Liver (tissue), 8 donors: ENCODE measurements at regions not wholly inside any gene's neighbourhood (a gene's known extent, or its start where the extent isn't known, plus 50 kb on each side); places are given as distances from the start of the nearest gene placed in this dataset.

Source experiments
- DNase-seq: peaks from one replicate; pipeline ENCODE4 v3.0.0-alpha.2; 2017; ENCODE audit warnings: low spot score
- H3K27ac ChIP-seq, 2 donors: one replicate each; pipeline ENCODE4 v1.7.0; 2013; ENCODE audit warnings: inconsistent platforms in 2 of 2, low read length in 2 of 2, control low read depth in 1 of 2, low read depth in 1 of 2, mild to moderate bottlenecking in 1 of 2
- H3K27me3 ChIP-seq, 4 donors: one replicate each; pipeline versions ENCODE4 v1.6.1 to v1.7.0; 2013; ENCODE audit warnings: low read length in 3 of 4, inconsistent platforms in 1 of 4, mild to moderate bottlenecking in 1 of 4, moderate library complexity in 1 of 4; ENCODE audit not compliant: control insufficient read depth in 4 of 4, insufficient read depth in 4 of 4
- H3K36me3 ChIP-seq, 4 donors: one replicate each; pipeline versions ENCODE4 v1.6.1 to v1.7.0; 2013; ENCODE audit warnings: low read length in 3 of 4, mild to moderate bottlenecking in 3 of 4, low read depth in 1 of 4, moderate library complexity in 1 of 4; ENCODE audit not compliant: control insufficient read depth in 4 of 4, insufficient read depth in 3 of 4
- H3K4me1 ChIP-seq, 4 donors: one replicate each; pipeline versions ENCODE4 v1.6.1 to v1.7.0; 2013; ENCODE audit warnings: low read length in 3 of 4, mild to moderate bottlenecking in 3 of 4, moderate library complexity in 1 of 4; ENCODE audit not compliant: control insufficient read depth in 4 of 4, insufficient read depth in 4 of 4
- H3K4me3 ChIP-seq, 3 donors: one replicate each; pipeline versions ENCODE4 v1.6.1 to v1.7.0; 2013; ENCODE audit warnings: low read length in 3 of 3, control low read depth in 1 of 3, low read depth in 1 of 3, mild to moderate bottlenecking in 1 of 3
- H3K9ac ChIP-seq, 2 donors: one replicate each; pipeline ENCODE4 v1.7.0; 2013; ENCODE audit warnings: low read length in 2 of 2, mild to moderate bottlenecking in 2 of 2, moderate library complexity in 2 of 2, control low read depth in 1 of 2, low read depth in 1 of 2
- H3K9me3 ChIP-seq, 4 donors: one replicate each; pipeline versions ENCODE4 v1.6.1 to v1.7.0; 2013; ENCODE audit warnings: low read length in 3 of 4; ENCODE audit not compliant: control insufficient read depth in 4 of 4
- EGR1 ChIP-seq, 2 donors: IDR thresholded peaks; 2 replicates each; pipeline ENCODE4 v1.6.1; 2016 to 2018; ENCODE audit warnings: antibody characterized with exemption in 2 of 2, low read depth in 2 of 2
- FOXA1 ChIP-seq: IDR thresholded peaks from 2 replicates; pipeline ENCODE4 v1.6.1; 2016; ENCODE audit warnings: antibody characterized with exemption
- FOXA2 ChIP-seq: IDR thresholded peaks from 2 replicates; pipeline ENCODE4 v1.6.1; 2016; ENCODE audit warnings: antibody characterized with exemption
- GABPA ChIP-seq, 2 donors: IDR thresholded peaks in 1 of 2; conservative IDR thresholded peaks in 1 of 2; 2 replicates each; pipeline ENCODE4 v1.6.1; 2016; ENCODE audit warnings: antibody characterized with exemption in 2 of 2, mild to moderate bottlenecking in 1 of 2, moderate library complexity in 1 of 2
- HNF4A ChIP-seq, 2 donors: conservative IDR thresholded peaks; 2 replicates each; pipeline ENCODE4 v1.6.1; 2016; ENCODE audit warnings: antibody characterized with exemption in 2 of 2, mild to moderate bottlenecking in 2 of 2
- JUND ChIP-seq, 2 donors: IDR thresholded peaks; 2 replicates each; pipeline ENCODE4 v1.6.1; 2016; ENCODE audit warnings: antibody characterized with exemption in 2 of 2
- NR2F2 ChIP-seq: IDR thresholded peaks from 2 replicates; pipeline ENCODE4 v1.6.1; 2016; ENCODE audit warnings: antibody characterized with exemption
- RAD21 ChIP-seq, 2 donors: IDR thresholded peaks; 2 replicates each; pipeline ENCODE4 v1.6.1; 2016; ENCODE audit warnings: antibody characterized with exemption in 2 of 2, mild to moderate bottlenecking in 2 of 2
- SP1 ChIP-seq: IDR thresholded peaks from 2 replicates; pipeline ENCODE4 v1.6.1; 2018; ENCODE audit warnings: antibody characterized with exemption, mild to moderate bottlenecking
- TAF1 ChIP-seq: conservative IDR thresholded peaks from 2 replicates; pipeline ENCODE4 v1.6.1; 2016; ENCODE audit warnings: antibody characterized with exemption, mild to moderate bottlenecking
- YY1 ChIP-seq: IDR thresholded peaks from 2 replicates; pipeline ENCODE4 v1.6.1; 2016; ENCODE audit warnings: antibody characterized with exemption, mild to moderate bottlenecking
- WGBS: extraction: QIAGEN DNeasy Blood & Tissue Kit; methylation state at CpG from one replicate; pipeline ENCODE4 v1.1.7; 2013; 5-methylcytosine and 5-hydroxymethylcytosine counted together
- TF ChIP-seq, protein P1 (sequence below): fragments of 150-350 bp; IDR thresholded peaks from 2 replicates; pipeline ENCODE4 v1.5.1; 2017; ENCODE audit warnings: improper control_type of control experiment, low read depth, low read length; ENCODE audit not compliant: missing input control
- TF ChIP-seq, protein P2 (sequence below): IDR thresholded peaks from 2 replicates; pipeline ENCODE4 v1.6.1; 2016; ENCODE audit warnings: antibody characterized with exemption
- TF ChIP-seq, protein P3 (sequence below): IDR thresholded peaks from 2 replicates; pipeline ENCODE4 v1.6.1; 2016; ENCODE audit warnings: antibody characterized with exemption
- TF ChIP-seq, protein P4 (sequence below): IDR thresholded peaks from 2 replicates; pipeline ENCODE4 v1.6.1; 2016; ENCODE audit warnings: antibody characterized with exemption, mild to moderate bottlenecking
- TF ChIP-seq, protein P5 (sequence below): IDR thresholded peaks from 2 replicates; pipeline ENCODE4 v1.6.1; 2016; ENCODE audit warnings: antibody characterized with exemption
- donor health status: healthy.
- donor health status: healthy.
- donor health status: healthy.
- donor health status: healthy.
- donor health status: healthy.

DNA sequence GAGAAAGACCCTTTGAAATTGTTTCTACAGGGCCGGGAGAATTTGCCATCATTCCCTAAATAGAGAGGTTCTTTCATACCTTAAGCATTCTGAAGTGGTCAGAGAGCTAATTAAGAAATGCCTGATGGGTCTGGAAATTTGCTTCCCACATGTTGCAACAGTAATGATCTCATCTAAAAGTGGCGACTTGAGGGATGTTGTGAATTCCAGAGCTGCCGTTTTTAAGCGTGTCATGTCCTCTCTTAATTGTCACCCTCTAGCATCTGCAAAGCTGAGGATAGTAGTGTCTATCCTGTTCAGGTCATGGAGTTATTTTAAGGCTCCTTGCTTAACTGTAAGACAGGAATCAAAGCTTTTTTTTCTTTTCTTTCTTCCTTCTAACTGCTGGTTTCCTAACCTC is 60.4 kb downstream of the FOS start:
- 70% methylated on average over 4 of the region's 4 CpGs for WGBS
- no peak for DNase-seq
- Histone ChIP-seq H3K4me3 (no peak overlapping the region), H3K27ac (no peak overlapping the region), H3K9ac (no peak overlapping the region), H3K4me1 (no peaks in the 10 kb centered on the region), H3K36me3 (no peaks in the 10 kb centered on the region), H3K27me3 (no peaks in the 10 kb centered on the region), H3K9me3 (no peaks in the 10 kb centered on the region)
- no peak for TF ChIP-seq JUND (IDR thresholded peaks at IDR 0.05)
- TF ChIP-seq FOXA1, result no peak
- TF ChIP-seq, protein P1, sequence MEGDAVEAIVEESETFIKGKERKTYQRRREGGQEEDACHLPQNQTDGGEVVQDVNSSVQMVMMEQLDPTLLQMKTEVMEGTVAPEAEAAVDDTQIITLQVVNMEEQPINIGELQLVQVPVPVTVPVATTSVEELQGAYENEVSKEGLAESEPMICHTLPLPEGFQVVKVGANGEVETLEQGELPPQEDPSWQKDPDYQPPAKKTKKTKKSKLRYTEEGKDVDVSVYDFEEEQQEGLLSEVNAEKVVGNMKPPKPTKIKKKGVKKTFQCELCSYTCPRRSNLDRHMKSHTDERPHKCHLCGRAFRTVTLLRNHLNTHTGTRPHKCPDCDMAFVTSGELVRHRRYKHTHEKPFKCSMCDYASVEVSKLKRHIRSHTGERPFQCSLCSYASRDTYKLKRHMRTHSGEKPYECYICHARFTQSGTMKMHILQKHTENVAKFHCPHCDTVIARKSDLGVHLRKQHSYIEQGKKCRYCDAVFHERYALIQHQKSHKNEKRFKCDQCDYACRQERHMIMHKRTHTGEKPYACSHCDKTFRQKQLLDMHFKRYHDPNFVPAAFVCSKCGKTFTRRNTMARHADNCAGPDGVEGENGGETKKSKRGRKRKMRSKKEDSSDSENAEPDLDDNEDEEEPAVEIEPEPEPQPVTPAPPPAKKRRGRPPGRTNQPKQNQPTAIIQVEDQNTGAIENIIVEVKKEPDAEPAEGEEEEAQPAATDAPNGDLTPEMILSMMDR, result no peak
- no peak for TF ChIP-seq YY1
- TF ChIP-seq TAF1, result no peak
- no peak for TF ChIP-seq GABPA (IDR thresholded peaks at IDR 0.05 in 1 of 2, conservative IDR thresholded peaks at IDR 0.05 in 1 of 2)
- no peak for TF ChIP-seq NR2F2
- no peak for TF ChIP-seq FOXA2
- TF ChIP-seq, protein P2, sequence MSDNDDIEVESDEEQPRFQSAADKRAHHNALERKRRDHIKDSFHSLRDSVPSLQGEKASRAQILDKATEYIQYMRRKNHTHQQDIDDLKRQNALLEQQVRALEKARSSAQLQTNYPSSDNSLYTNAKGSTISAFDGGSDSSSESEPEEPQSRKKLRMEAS, result no peak
- TF ChIP-seq, protein P3, sequence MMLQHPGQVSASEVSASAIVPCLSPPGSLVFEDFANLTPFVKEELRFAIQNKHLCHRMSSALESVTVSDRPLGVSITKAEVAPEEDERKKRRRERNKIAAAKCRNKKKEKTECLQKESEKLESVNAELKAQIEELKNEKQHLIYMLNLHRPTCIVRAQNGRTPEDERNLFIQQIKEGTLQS, result no peak
- TF ChIP-seq, protein P4, sequence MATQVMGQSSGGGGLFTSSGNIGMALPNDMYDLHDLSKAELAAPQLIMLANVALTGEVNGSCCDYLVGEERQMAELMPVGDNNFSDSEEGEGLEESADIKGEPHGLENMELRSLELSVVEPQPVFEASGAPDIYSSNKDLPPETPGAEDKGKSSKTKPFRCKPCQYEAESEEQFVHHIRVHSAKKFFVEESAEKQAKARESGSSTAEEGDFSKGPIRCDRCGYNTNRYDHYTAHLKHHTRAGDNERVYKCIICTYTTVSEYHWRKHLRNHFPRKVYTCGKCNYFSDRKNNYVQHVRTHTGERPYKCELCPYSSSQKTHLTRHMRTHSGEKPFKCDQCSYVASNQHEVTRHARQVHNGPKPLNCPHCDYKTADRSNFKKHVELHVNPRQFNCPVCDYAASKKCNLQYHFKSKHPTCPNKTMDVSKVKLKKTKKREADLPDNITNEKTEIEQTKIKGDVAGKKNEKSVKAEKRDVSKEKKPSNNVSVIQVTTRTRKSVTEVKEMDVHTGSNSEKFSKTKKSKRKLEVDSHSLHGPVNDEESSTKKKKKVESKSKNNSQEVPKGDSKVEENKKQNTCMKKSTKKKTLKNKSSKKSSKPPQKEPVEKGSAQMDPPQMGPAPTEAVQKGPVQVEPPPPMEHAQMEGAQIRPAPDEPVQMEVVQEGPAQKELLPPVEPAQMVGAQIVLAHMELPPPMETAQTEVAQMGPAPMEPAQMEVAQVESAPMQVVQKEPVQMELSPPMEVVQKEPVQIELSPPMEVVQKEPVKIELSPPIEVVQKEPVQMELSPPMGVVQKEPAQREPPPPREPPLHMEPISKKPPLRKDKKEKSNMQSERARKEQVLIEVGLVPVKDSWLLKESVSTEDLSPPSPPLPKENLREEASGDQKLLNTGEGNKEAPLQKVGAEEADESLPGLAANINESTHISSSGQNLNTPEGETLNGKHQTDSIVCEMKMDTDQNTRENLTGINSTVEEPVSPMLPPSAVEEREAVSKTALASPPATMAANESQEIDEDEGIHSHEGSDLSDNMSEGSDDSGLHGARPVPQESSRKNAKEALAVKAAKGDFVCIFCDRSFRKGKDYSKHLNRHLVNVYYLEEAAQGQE, result no peak
- TF ChIP-seq HNF4A (conservative IDR thresholded peaks at IDR 0.05), result no peak
- no peak for TF ChIP-seq EGR1 (IDR thresholded peaks at IDR 0.05; ENCODE audit: low read depth in 2 of 2)
- TF ChIP-seq, protein P5, sequence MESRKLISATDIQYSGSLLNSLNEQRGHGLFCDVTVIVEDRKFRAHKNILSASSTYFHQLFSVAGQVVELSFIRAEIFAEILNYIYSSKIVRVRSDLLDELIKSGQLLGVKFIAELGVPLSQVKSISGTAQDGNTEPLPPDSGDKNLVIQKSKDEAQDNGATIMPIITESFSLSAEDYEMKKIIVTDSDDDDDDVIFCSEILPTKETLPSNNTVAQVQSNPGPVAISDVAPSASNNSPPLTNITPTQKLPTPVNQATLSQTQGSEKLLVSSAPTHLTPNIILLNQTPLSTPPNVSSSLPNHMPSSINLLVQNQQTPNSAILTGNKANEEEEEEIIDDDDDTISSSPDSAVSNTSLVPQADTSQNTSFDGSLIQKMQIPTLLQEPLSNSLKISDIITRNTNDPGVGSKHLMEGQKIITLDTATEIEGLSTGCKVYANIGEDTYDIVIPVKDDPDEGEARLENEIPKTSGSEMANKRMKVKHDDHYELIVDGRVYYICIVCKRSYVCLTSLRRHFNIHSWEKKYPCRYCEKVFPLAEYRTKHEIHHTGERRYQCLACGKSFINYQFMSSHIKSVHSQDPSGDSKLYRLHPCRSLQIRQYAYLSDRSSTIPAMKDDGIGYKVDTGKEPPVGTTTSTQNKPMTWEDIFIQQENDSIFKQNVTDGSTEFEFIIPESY, result no peak

DNA sequence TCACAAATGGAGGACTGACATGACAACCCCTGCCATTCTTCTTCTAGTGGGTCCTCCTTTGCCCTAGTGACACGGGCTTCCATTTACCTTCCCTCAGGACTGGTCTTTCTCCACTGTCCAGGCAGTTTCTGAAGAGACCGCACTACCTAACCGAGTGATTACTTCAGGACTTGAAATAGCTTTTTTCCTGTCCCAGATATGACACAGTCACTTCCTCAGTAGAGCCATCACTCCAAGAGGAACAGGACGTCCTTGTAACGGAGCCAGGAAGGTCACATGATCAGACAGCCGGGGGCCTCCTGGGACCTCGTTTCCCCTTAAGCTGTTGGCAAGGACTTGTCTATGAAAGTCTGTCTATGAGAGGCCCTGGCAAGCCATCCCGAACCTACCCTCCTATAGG is 62.3 kb downstream of the FOS start:
- no peaks in the 10 kb centered on the region for H3K27me3 ChIP-seq
- no peaks in the 10 kb centered on the region for H3K4me1 ChIP-seq
- H3K36me3 ChIP-seq, result no peaks in the 10 kb centered on the region
- H3K27ac ChIP-seq, result peak overlapping the region; percentile 64 to 69
- H3K9me3 ChIP-seq, result no peaks in the 10 kb centered on the region
- 56% methylated on average over 8 of the region's 8 CpGs for WGBS
- H3K4me3 ChIP-seq, result no peak overlapping the region
- no peak overlapping the region for H3K9ac ChIP-seq
- no peak for DNase-seq
- TF ChIP-seq GABPA (IDR thresholded peaks at IDR 0.05 in 1 of 2, conservative IDR thresholded peaks at IDR 0.05 in 1 of 2) (no peak), EGR1 (IDR thresholded peaks at IDR 0.05; ENCODE audit: low read depth in 2 of 2) (no peak), RAD21 (IDR thresholded peaks at IDR 0.05) (peak; percentile 11 to 46), JUND (IDR thresholded peaks at IDR 0.05) (peak in 1 of 2 donors; percentile 18), YY1 (peak; percentile 34), FOXA1 (no peak), HNF4A (conservative IDR thresholded peaks at IDR 0.05) (no peak), SP1 (peak; percentile 94)
- TF ChIP-seq, protein P1, result no peak
- TF ChIP-seq, protein P4, result no peak
